GM18951 (cell line): ENCODE measurements at regions not wholly inside any gene's neighbourhood (a gene's known extent, or its start where the extent isn't known, plus 50 kb on each side); places are given as distances from the start of the nearest gene placed in this dataset.
"Not testable (repeated sequence)": the region's sequence is repeated elsewhere in the genome, so short reads cannot be mapped to it uniquely, and the experiment has no call there.

Experiments used
- POLR2A ChIP-seq: IDR thresholded peaks from 4 replicates; pipeline ENCODE4 v1.6.1; 2011; ENCODE audit warnings: mild to moderate bottlenecking; ENCODE audit not compliant: insufficient read length, insufficient read depth; ENCODE audit errors: extremely low read depth
- in situ Hi-C: fragments of 300-500 bp; cut with MboI; formaldehyde crosslinking; loops from one replicate; pipeline ENCODE4 v1.12.0; 2022; ENCODE audit warnings: low sequenced_read_pairs, mixed read lengths, inconsistent platforms; ENCODE audit not compliant: unreplicated experiment

- in situ Hi-C loops = no loop called here
- no peak for TF ChIP-seq POLR2A
Observed at GRCh38 chr10:65660006-65660405, 1265.8 kb upstream of the LRRTM3 start.

- no peak for TF ChIP-seq POLR2A
- in situ Hi-C loops = no loop called here
Observed at GRCh38 chr10:65670087-65670486, 1255.7 kb upstream of the LRRTM3 start.

- in situ Hi-C loops = not testable (repeated sequence)
Observed at GRCh38 chr10:65670596-65670995, 1255.2 kb upstream of the LRRTM3 start.

- in situ Hi-C loops = no loop called here
- no peak for TF ChIP-seq POLR2A
Observed at GRCh38 chr10:65675236-65675635, 1250.6 kb upstream of the LRRTM3 start.

GRCh38 chr10:65684896-65685295 lies 1240.9 kb upstream of the LRRTM3 start:
- in situ Hi-C loops = no loop called here
- no peak for TF ChIP-seq POLR2A

- in situ Hi-C loops = no loop called here
- no peak for TF ChIP-seq POLR2A
Observed at GRCh38 chr10:65701168-65701776, 1224.6 kb upstream of the LRRTM3 start.

GRCh38 chr10:65708057-65708456 lies 1217.8 kb upstream of the LRRTM3 start:
- no peak for TF ChIP-seq POLR2A
- in situ Hi-C loops = no loop called here

GRCh38 chr10:65710306-65710705 lies 1215.5 kb upstream of the LRRTM3 start:
- no peak for TF ChIP-seq POLR2A
- in situ Hi-C loops = no loop called here

- no peak for TF ChIP-seq POLR2A
- in situ Hi-C loops = no loop called here
Observed at GRCh38 chr10:65719790-65720189, 1206.0 kb upstream of the LRRTM3 start.

GRCh38 chr10:65720901-65721300 lies 1204.9 kb upstream of the LRRTM3 start:
- no peak for TF ChIP-seq POLR2A
- in situ Hi-C loops = no loop called here

- no peak for TF ChIP-seq POLR2A
- in situ Hi-C loops = no loop called here
Observed at GRCh38 chr10:65723525-65723924, 1202.3 kb upstream of the LRRTM3 start.

GRCh38 chr10:65735382-65735781 lies 1190.5 kb upstream of the LRRTM3 start:
- no peak for TF ChIP-seq POLR2A
- in situ Hi-C loops = no loop called here

- no peak for TF ChIP-seq POLR2A
- in situ Hi-C loops = no loop called here
Observed at GRCh38 chr10:65742906-65743305, 1182.9 kb upstream of the LRRTM3 start.

- in situ Hi-C loops = no loop called here
- no peak for TF ChIP-seq POLR2A
Observed at GRCh38 chr10:65751218-65751617, 1174.6 kb upstream of the LRRTM3 start.

GRCh38 chr10:65751896-65752295 lies 1173.9 kb upstream of the LRRTM3 start:
- no peak for TF ChIP-seq POLR2A
- in situ Hi-C loops = no loop called here
